Calu3 (cell line): ENCODE measurements at regions not wholly inside any gene's neighbourhood (a gene's known extent, or its start where the extent isn't known, plus 50 kb on each side); places are given as distances from the start of the nearest gene placed in this dataset.

Experiments
- BruUV-seq: library from RNA; stranded (reverse); fragments of 400-500 nt; replicated peaks from 2 replicates; lab custom pipeline; 2021; lab: Mats Ljungman, UMichigan
- CTCF ChIA-PET: fragments of 300-600 bp; sonication (Branson Sonifier 250); formaldehyde crosslinking; loops from one replicate; lab custom pipeline; 2022; ENCODE audit warnings: antibody characterized with exemption; lab: Charles Lee
- DNase-seq: peaks from one replicate; pipeline ENCODE4 v3.0.0; 2022
- H3K27ac Mint-ChIP-seq: one replicate; pipeline ENCODE4 v1.8.0; 2022; ENCODE audit warnings: mixed read lengths; ENCODE audit not compliant: unreplicated experiment
- H3K27me3 Mint-ChIP-seq: one replicate; pipeline ENCODE4 v1.8.0; 2022; ENCODE audit warnings: mixed read lengths; ENCODE audit not compliant: unreplicated experiment
- H3K36me3 Mint-ChIP-seq: one replicate; pipeline ENCODE4 v1.8.0; 2022; ENCODE audit warnings: mild to moderate bottlenecking, moderate library complexity, mixed read lengths; ENCODE audit not compliant: insufficient read depth, unreplicated experiment
- H3K4me1 Mint-ChIP-seq: one replicate; pipeline ENCODE4 v1.8.0; 2022; ENCODE audit warnings: mild to moderate bottlenecking, low read depth, mixed read lengths; ENCODE audit not compliant: unreplicated experiment
- H3K4me3 Mint-ChIP-seq: one replicate; pipeline ENCODE4 v1.8.0; 2022; ENCODE audit warnings: mild to moderate bottlenecking, low read depth, moderate library complexity, mixed read lengths; ENCODE audit not compliant: unreplicated experiment
- H3K9me3 Mint-ChIP-seq: one replicate; pipeline ENCODE4 v1.8.0; 2022; ENCODE audit warnings: low read depth, mixed read lengths; ENCODE audit not compliant: unreplicated experiment
- CTCF ChIP-seq: fragments of 200-600 bp; IDR thresholded peaks from one replicate; pipeline ENCODE4 v1.8.0; 2022; ENCODE audit warnings: antibody characterized with exemption; ENCODE audit not compliant: unreplicated experiment
- intact Hi-C: fragments of 100-400 bp; cut with micrococcal nuclease; formaldehyde crosslinking; loops from one replicate; pipeline ENCODE4 v1.10.0; 2022; ENCODE audit not compliant: unreplicated experiment

DNA sequence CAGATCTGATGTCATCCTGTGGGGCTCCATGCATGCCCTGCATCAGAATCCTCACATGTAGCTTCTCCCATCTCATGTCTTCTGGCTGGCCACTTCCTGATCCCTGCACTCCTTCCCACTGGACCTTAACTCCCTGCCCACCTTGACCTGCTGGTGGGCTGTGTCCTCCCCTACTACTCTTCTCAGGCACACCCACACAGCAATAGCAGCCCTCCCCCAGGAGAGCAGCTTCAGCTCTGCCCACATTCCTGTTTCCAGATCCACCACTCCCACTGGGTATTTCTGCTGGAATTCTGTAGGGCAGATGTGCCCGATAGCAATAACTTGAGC is 137.0 kb upstream of the HS6ST1 start:
- no peak overlapping the region for H3K4me3 Mint-ChIP-seq
- BruUV-seq = no TSS peak

DNA sequence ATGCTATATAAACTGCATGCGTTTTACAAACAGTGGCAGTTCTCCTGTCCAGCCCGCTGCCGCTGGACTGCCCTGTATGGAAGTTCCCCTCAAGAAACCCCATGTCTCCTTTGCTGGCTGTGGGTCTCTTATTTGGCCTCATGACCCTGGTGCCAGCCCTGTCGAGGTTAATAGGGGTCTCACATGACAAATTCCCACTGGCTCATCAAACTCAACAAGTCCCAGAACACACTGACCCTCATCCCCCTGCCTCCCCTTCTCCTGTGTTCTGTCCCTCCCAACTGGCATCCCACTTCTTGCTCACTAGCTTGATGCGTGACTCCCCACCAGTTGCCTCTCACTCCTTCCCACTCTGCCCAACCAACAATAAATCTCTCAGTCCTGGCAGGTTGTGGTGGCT is 137.6 kb upstream of the HS6ST1 start:
- CTCF ChIA-PET = no interaction called here
- Mint-ChIP-seq H3K9me3 (no peaks in the 10 kb centered on the region), H3K36me3 (peaks cover 4% of the 10 kb centered on the region), H3K27me3 (peaks cover 32% of the 10 kb centered on the region), H3K4me3 (no peak overlapping the region), H3K4me1 (peaks cover 21% of the 10 kb centered on the region), H3K27ac (no peak overlapping the region)
- no TSS peak for BruUV-seq
- no peak for DNase-seq
- intact Hi-C loops = no loop called here
- TF ChIP-seq CTCF = no peak

More for the DNA sequence above, 137.0 kb upstream of the HS6ST1 start:
- CTCF ChIA-PET = no interaction called here
- no peak for TF ChIP-seq CTCF
- intact Hi-C loops = no loop called here
- Mint-ChIP-seq H3K27ac (no peak overlapping the region), H3K36me3 (peaks cover 4% of the 10 kb centered on the region), H3K4me1 (peaks cover 21% of the 10 kb centered on the region), H3K27me3 (peaks cover 34% of the 10 kb centered on the region), H3K9me3 (no peaks in the 10 kb centered on the region)
- DNase-seq = no peak

GRCh38 chr2:128457006-128457604 is 138.4 kb upstream of the HS6ST1 start:
- no TSS peak for BruUV-seq
- Mint-ChIP-seq H3K36me3 (peaks cover 4% of the 10 kb centered on the region), H3K27ac (no peak overlapping the region), H3K4me1 (peaks cover 21% of the 10 kb centered on the region), H3K4me3 (no peak overlapping the region), H3K27me3 (peaks cover 24% of the 10 kb centered on the region), H3K9me3 (no peaks in the 10 kb centered on the region)
- DNase-seq = no peak
- no peak for TF ChIP-seq CTCF
- CTCF ChIA-PET = no interaction called here
- intact Hi-C loops = no loop called here

- Mint-ChIP-seq H3K4me1 (peaks cover 21% of the 10 kb centered on the region), H3K36me3 (no peaks in the 10 kb centered on the region), H3K27ac (no peak overlapping the region), H3K9me3 (no peaks in the 10 kb centered on the region), H3K27me3 (peaks cover 18% of the 10 kb centered on the region), H3K4me3 (no peak overlapping the region)
- intact Hi-C loops = loop anchor here (2.0 kb wide), 1 partner anchor 29 kb away; no protein-coding TSS in a partner anchor
- no peak for DNase-seq
- no TSS peak for BruUV-seq
- CTCF ChIA-PET = no interaction called here
- TF ChIP-seq CTCF = no peak
These were observed 139.0 kb upstream of the HS6ST1 start for GRCh38 chr2:128457716-128458115.
